Mesenchymal stem cell (in vitro differentiated cells and primary cell): ENCODE measurements at regions not wholly inside any gene's neighbourhood (a gene's known extent, or its start where the extent isn't known, plus 50 kb on each side); places are given as distances from the start of the nearest gene placed in this dataset.

Experiments used
- DNase-seq: peaks from one replicate; pipeline ENCODE4 v3.0.0-alpha.2; 2013
- H2AFZ ChIP-seq: one replicate; pipeline ENCODE4 v1.6.1; 2013; ENCODE audit warnings: low read depth, mild to moderate bottlenecking, control low read depth, inconsistent platforms, low read length, moderate library complexity
- H2AK5ac ChIP-seq: 2 replicates; pipeline ENCODE4 v1.6.1; 2013; ENCODE audit warnings: low read length, moderate library complexity, mild to moderate bottlenecking, inconsistent platforms; ENCODE audit not compliant: severe bottlenecking
- H2BK120ac ChIP-seq: one replicate; pipeline ENCODE4 v1.6.1; 2013; ENCODE audit warnings: low read depth, mild to moderate bottlenecking, inconsistent platforms, low read length, moderate library complexity
- H2BK12ac ChIP-seq, 2 experiments: one replicate each; pipeline ENCODE4 v1.6.1; 2013; ENCODE audit warnings: inconsistent platforms in 2 of 2, low read length in 2 of 2, mild to moderate bottlenecking in 2 of 2, moderate library complexity in 2 of 2, control low read depth in 1 of 2
- H2BK15ac ChIP-seq: one replicate; pipeline ENCODE4 v1.6.1; 2013; ENCODE audit warnings: mild to moderate bottlenecking, low read depth, inconsistent platforms; ENCODE audit not compliant: poor library complexity, severe bottlenecking
- H2BK5ac ChIP-seq: 2 replicates; pipeline ENCODE4 v1.6.1; 2013; ENCODE audit warnings: low read depth, mild to moderate bottlenecking, low read length, control low read depth, inconsistent platforms; ENCODE audit not compliant: poor library complexity, severe bottlenecking
- H3K14ac ChIP-seq, 2 experiments: one replicate each; pipeline ENCODE4 v1.6.1; 2013; ENCODE audit warnings: inconsistent platforms in 2 of 2, low read length in 2 of 2, control low read depth in 1 of 2, mild to moderate bottlenecking in 1 of 2, moderate library complexity in 1 of 2
- H3K18ac ChIP-seq, 2 experiments: one replicate each; pipeline ENCODE4 v1.6.1; 2013; ENCODE audit warnings: inconsistent platforms in 2 of 2, low read length in 2 of 2, control low read depth in 1 of 2, low read depth in 1 of 2, mild to moderate bottlenecking in 1 of 2
- H3K23ac ChIP-seq, 2 experiments: one replicate each; pipeline ENCODE4 v1.6.1; 2013; ENCODE audit warnings: inconsistent platforms in 2 of 2, low read length in 2 of 2, mild to moderate bottlenecking in 2 of 2, moderate library complexity in 2 of 2, control low read depth in 1 of 2
- H3K27ac ChIP-seq: 2 replicates; pipeline ENCODE4 v1.5.1; 2013; ENCODE audit warnings: mild to moderate bottlenecking, moderate library complexity, low read length, control low read depth, inconsistent platforms; ENCODE audit not compliant: poor library complexity, severe bottlenecking
- H3K27me3 ChIP-seq, 2 experiments: 2 replicates each; pipeline versions ENCODE4 v1.6.1 to v1.7.0; 2013; ENCODE audit warnings: low read length in 2 of 2, mild to moderate bottlenecking in 2 of 2, moderate library complexity in 2 of 2, control low read depth in 1 of 2, inconsistent platforms in 1 of 2; ENCODE audit not compliant: control insufficient read depth in 1 of 2, insufficient read depth in 1 of 2
- H3K36me3 ChIP-seq, 2 experiments: 2 replicates each; pipeline versions ENCODE4 v1.6.1 to v1.7.0; 2013; ENCODE audit warnings: low read length in 2 of 2, control low read depth in 1 of 2, inconsistent platforms in 1 of 2, low read depth in 1 of 2, mild to moderate bottlenecking in 1 of 2; ENCODE audit not compliant: insufficient read depth in 2 of 2, control insufficient read depth in 1 of 2
- H3K4ac ChIP-seq, 2 experiments: one replicate each; pipeline ENCODE4 v1.6.1; 2013; ENCODE audit warnings: inconsistent platforms in 2 of 2, low read length in 2 of 2, mild to moderate bottlenecking in 2 of 2, moderate library complexity in 2 of 2, control low read depth in 1 of 2, low read depth in 1 of 2
- H3K4me1 ChIP-seq: 2 replicates; pipeline ENCODE4 v1.6.1; 2013; ENCODE audit warnings: low read depth, low read length, control low read depth; ENCODE audit not compliant: control insufficient read depth, insufficient read depth
- H3K4me2 ChIP-seq: 2 replicates; pipeline ENCODE4 v1.6.1; 2013; ENCODE audit warnings: low read length, mild to moderate bottlenecking, inconsistent platforms; ENCODE audit not compliant: poor library complexity, severe bottlenecking
- H3K4me3 ChIP-seq, 2 experiments: 2 replicates each; pipeline versions ENCODE4 v1.5.1 to v1.7.0; 2013; ENCODE audit warnings: low read length in 2 of 2, mild to moderate bottlenecking in 2 of 2, control low read depth in 1 of 2, low read depth in 1 of 2; ENCODE audit not compliant: insufficient read depth in 1 of 2
- H3K79me1 ChIP-seq: replicated peaks from 2 replicates; pipeline ENCODE4 v1.6.1; 2013; ENCODE audit warnings: mild to moderate bottlenecking, control low read depth, low read length, inconsistent platforms; ENCODE audit not compliant: poor library complexity, severe bottlenecking
- H3K9ac ChIP-seq: 2 replicates; pipeline ENCODE4 v1.7.0; 2013; ENCODE audit warnings: mild to moderate bottlenecking, low read length, moderate library complexity
- H3K9me3 ChIP-seq: 2 replicates; pipeline ENCODE4 v1.7.0; 2013; ENCODE audit warnings: mild to moderate bottlenecking, low read length; ENCODE audit not compliant: control insufficient read depth
- H4K8ac ChIP-seq: one replicate; pipeline ENCODE4 v1.6.1; 2013; ENCODE audit warnings: inconsistent platforms, mild to moderate bottlenecking, low read length, moderate library complexity
- H4K91ac ChIP-seq: one replicate; pipeline ENCODE4 v1.6.1; 2013; ENCODE audit warnings: mild to moderate bottlenecking, low read length, inconsistent platforms
- WGBS: methylation state at CpG from one replicate; pipeline ENCODE4 v1.1.7; 2013; ENCODE audit warnings: mixed read lengths; 5-methylcytosine and 5-hydroxymethylcytosine counted together

DNA sequence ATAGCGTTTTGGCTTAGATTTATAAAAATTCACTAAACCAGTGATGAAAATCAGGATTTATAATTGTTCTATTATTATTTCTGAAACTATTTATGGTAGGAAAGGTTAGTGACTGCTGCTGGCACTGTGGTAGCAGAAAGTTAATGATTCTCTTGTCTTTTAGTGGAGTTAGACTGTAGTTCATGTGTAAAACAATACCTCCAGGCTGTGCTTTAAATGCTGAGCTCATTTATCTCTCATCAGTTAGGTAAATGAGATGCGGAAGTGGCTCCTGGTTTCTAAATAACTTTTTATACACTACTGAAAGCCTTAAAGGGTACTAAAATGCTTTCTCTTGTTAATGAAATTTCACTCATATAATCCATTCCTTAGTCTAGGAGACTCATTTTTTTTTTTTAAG lies 326.8 kb upstream of the POT1 start:
- DNase-seq, result no peak
- Histone ChIP-seq H3K18ac (no peak overlapping the region), H2AK5ac (no peak overlapping the region), H3K4me3 (no peak overlapping the region), H3K4me2 (no peak overlapping the region), H3K4me1 (peaks cover 1% of the 10 kb centered on the region), H3K79me1 (no peaks in the 10 kb centered on the region), H3K27ac (no peak overlapping the region), H3K4ac (no peak overlapping the region), H4K91ac (no peak overlapping the region), H3K36me3 (no peaks in the 10 kb centered on the region), H2BK5ac (no peak overlapping the region), H3K27me3 (no peaks in the 10 kb centered on the region), H3K9ac (no peak overlapping the region), H3K23ac (no peak overlapping the region), H4K8ac (no peak overlapping the region), H2BK15ac (no peak overlapping the region), H2BK12ac (no peak overlapping the region), H2BK120ac (no peak overlapping the region), H3K14ac (no peak overlapping the region), H3K9me3 (peaks cover 3% of the 10 kb centered on the region), H2AFZ (no peak overlapping the region)
- WGBS, result no CpG with 5 or more reads among the region's 2 CpGs

DNA sequence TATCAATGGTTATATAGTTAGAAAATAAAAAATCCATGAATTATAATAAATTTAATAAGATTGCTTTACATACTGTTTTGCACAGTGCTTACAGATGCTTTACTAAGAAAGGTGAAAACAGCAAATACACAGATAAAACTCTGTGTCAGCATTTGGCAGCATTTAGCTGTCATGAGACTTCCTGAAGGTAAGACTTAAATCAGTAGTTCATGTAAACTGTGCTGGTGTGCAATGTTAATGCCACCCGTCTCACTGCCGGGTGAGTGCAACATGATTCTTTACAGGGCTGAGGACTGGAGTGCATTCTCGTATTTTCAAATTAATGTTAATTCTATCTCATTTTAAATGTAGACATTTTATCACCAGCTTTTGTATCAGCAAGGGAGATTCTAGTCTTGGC lies 326.2 kb upstream of the POT1 start:
- no peak overlapping the region for H3K14ac ChIP-seq
- no peak overlapping the region for H3K23ac ChIP-seq
- no peak overlapping the region for H2BK5ac ChIP-seq
- no peak for DNase-seq
- no CpG with 5 or more reads among the region's 3 CpGs for WGBS
- H3K79me1 ChIP-seq, result no peaks in the 10 kb centered on the region
- H3K18ac ChIP-seq, result no peak overlapping the region
- H2AK5ac ChIP-seq, result no peak overlapping the region
- H4K8ac ChIP-seq, result no peak overlapping the region
- peaks cover 3% of the 10 kb centered on the region for H3K9me3 ChIP-seq
- no peaks in the 10 kb centered on the region for H3K27me3 ChIP-seq
- H3K9ac ChIP-seq, result no peak overlapping the region
- no peak overlapping the region for H2BK12ac ChIP-seq
- no peaks in the 10 kb centered on the region for H3K36me3 ChIP-seq
- no peak overlapping the region for H2BK120ac ChIP-seq
- no peak overlapping the region for H4K91ac ChIP-seq
- peaks cover 1% of the 10 kb centered on the region for H3K4me1 ChIP-seq
- no peak overlapping the region for H2AFZ ChIP-seq
- H3K4me2 ChIP-seq, result no peak overlapping the region
- H3K4ac ChIP-seq, result no peak overlapping the region
- peak overlapping the region; percentile 38 for H3K27ac ChIP-seq
- H3K4me3 ChIP-seq, result no peak overlapping the region
- H2BK15ac ChIP-seq, result no peak overlapping the region

DNA sequence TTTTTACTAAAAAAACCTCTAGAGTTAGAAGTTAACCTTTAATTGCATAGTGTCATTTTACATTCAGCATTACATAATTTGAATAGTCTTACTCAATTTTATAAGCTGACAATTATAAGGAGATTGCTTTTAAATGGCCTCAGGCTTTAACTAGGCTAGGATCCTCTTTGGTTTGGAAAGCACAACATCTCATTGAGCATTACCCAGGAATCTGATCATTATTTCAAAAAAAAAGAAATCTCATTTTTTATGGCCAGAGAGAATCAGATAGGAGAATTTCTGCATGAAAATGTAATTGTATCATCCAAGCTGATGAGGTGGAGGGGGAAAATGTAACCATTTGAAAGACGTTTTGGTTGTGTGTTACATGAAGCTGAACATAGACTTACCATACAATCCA lies 324.9 kb upstream of the POT1 start:
- Histone ChIP-seq H3K27me3 (no peaks in the 10 kb centered on the region), H3K23ac (no peak overlapping the region), H3K4me3 (no peak overlapping the region), H2BK120ac (no peak overlapping the region), H4K91ac (no peak overlapping the region), H3K14ac (no peak overlapping the region), H2BK12ac (no peak overlapping the region), H2BK15ac (no peak overlapping the region), H3K4me2 (no peak overlapping the region), H3K18ac (no peak overlapping the region), H3K79me1 (no peaks in the 10 kb centered on the region), H3K4me1 (peaks cover 1% of the 10 kb centered on the region), H2AK5ac (no peak overlapping the region), H3K9me3 (peaks cover 5% of the 10 kb centered on the region), H3K27ac (no peak overlapping the region), H4K8ac (no peak overlapping the region), H2BK5ac (no peak overlapping the region), H2AFZ (no peak overlapping the region), H3K36me3 (no peaks in the 10 kb centered on the region), H3K9ac (no peak overlapping the region), H3K4ac (no peak overlapping the region)
- no CpG with 5 or more reads among the region's 1 CpG for WGBS
- DNase-seq, result no peak

DNA sequence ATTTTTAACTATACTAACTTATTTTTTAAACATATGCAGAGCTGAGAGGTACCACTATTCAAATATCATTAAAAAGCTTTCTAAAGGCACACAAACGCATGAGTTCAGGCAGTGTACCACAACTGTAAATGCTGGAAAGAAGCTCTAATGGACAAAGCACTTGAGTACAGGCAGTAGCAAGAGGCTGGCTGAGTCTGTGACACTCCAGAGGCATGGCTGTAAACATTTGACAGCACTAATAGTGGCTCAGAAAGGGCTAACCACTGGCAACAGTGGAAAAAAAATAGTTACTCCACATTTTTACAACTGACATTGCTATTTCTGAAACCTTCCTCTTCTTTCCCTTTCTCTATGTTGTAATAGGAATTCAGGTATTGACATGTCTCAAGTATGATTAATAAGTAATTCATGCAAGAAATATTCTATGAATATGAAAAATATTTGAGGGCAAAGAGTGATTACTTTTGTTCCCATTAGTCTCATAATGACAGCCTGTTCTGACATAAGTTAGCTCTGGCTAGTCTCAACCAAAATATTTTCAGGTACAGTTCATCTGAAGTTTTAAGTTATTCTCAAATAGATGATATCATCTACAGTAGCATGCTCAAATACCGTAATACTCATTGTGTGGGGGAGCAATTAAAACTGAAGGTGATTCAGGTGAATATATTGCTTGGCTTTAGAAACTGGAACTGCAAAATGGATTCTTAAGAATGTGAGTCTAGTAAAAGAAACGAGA lies 324.0 kb upstream of the POT1 start:
- Histone ChIP-seq H3K4ac (no peak overlapping the region), H3K36me3 (no peaks in the 10 kb centered on the region), H3K23ac (no peak overlapping the region), H2AFZ (no peak overlapping the region), H3K18ac (no peak overlapping the region), H3K4me2 (no peak overlapping the region), H3K14ac (no peak overlapping the region), H3K79me1 (no peaks in the 10 kb centered on the region), H2BK12ac (no peak overlapping the region), H3K4me3 (no peak overlapping the region), H2BK120ac (no peak overlapping the region), H3K27ac (no peak overlapping the region), H2BK5ac (no peak overlapping the region), H4K91ac (no peak overlapping the region), H3K9ac (no peak overlapping the region), H3K9me3 (peaks cover 5% of the 10 kb centered on the region), H2BK15ac (no peak overlapping the region), H2AK5ac (no peak overlapping the region), H4K8ac (no peak overlapping the region), H3K4me1 (peaks cover 1% of the 10 kb centered on the region), H3K27me3 (no peaks in the 10 kb centered on the region)
- WGBS, result 71% methylated on average over 3 of the region's 3 CpGs
- DNase-seq, result peak; percentile 6
